ENCODE measurements at regions not wholly inside any gene's neighbourhood (a gene's known extent, or its start where the extent isn't known, plus 50 kb on each side); places are given as distances from the start of the nearest gene placed in this dataset.

DNA sequence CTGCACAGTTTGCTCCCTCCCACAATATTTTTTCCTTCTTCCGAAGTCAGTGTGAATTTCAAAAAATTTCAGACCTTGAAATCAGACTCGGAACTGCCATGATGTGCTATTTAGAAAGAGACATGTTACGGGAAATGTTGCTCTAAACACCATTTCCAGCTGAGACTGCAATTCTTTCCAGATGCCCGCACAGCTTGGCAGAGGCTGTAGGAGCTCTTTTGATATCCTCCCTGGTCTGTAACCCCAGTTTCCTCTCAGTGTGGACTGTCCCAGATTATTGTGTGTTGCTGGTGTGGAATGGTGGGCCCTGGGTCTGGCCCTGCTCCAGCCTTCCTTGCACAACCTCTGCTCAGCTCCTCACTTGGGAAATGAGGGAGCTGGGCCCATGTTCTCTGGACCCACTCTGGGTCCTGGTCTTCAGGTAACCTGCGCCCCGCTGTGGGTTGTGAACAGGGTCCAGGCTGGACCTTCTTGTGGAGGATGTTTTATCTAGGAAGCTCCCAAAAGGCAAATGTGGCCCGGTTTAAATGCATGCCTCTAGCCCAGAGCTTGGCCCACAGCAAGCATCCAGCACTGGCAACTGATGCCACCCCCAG, 172.8 kb upstream of the CXCL12 start:
- TF ChIP-seq, protein P1, sequence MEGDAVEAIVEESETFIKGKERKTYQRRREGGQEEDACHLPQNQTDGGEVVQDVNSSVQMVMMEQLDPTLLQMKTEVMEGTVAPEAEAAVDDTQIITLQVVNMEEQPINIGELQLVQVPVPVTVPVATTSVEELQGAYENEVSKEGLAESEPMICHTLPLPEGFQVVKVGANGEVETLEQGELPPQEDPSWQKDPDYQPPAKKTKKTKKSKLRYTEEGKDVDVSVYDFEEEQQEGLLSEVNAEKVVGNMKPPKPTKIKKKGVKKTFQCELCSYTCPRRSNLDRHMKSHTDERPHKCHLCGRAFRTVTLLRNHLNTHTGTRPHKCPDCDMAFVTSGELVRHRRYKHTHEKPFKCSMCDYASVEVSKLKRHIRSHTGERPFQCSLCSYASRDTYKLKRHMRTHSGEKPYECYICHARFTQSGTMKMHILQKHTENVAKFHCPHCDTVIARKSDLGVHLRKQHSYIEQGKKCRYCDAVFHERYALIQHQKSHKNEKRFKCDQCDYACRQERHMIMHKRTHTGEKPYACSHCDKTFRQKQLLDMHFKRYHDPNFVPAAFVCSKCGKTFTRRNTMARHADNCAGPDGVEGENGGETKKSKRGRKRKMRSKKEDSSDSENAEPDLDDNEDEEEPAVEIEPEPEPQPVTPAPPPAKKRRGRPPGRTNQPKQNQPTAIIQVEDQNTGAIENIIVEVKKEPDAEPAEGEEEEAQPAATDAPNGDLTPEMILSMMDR (IDR thresholded peaks at IDR 0.05) = no peak
- TF ChIP-seq POLR2A (IDR thresholded peaks at IDR 0.05) = no peak
- TF ChIP-seq POLR2AphosphoS5 (IDR thresholded peaks at IDR 0.05) = no peak
